ENCODE measurements at regions not wholly inside any gene's neighbourhood (a gene's known extent, or its start where the extent isn't known, plus 50 kb on each side); places are given as distances from the start of the nearest gene placed in this dataset.

- no CpG with 5 or more reads among the region's 25 CpGs for WGBS (ENCODE audit: insufficient coverage, low lambda C conversion rate)
- H3K4me3 ChIP-seq (ENCODE audit: low read length) = no peak overlapping the region
- H3K36me3 ChIP-seq (ENCODE audit: control insufficient read depth, insufficient read depth, low read length) = no peaks in the 10 kb centered on the region
- H3K27me3 ChIP-seq (ENCODE audit: control insufficient read depth, insufficient read depth, low read length) = peaks cover 20% of the 10 kb centered on the region
- no peak overlapping the region for H3K27ac ChIP-seq (ENCODE audit: low read length)
- DNase-seq = no peak
- no peaks in the 10 kb centered on the region for H3K4me1 ChIP-seq (ENCODE audit: control insufficient read depth, insufficient read depth, low read length)
- no peaks in the 10 kb centered on the region for H3K9me3 ChIP-seq (ENCODE audit: control insufficient read depth, low read depth, low read length)
Observed at GRCh38 chr17:79539944-79540705, 70.7 kb downstream of the RBFOX3 start.

- H3K36me3 ChIP-seq (ENCODE audit: control insufficient read depth, insufficient read depth, low read length) = no peaks in the 10 kb centered on the region
- WGBS (ENCODE audit: insufficient coverage, low lambda C conversion rate) = no CpG with 5 or more reads among the region's 6 CpGs
- no peak for DNase-seq
- H3K4me3 ChIP-seq (ENCODE audit: low read length) = no peak overlapping the region
- no peaks in the 10 kb centered on the region for H3K9me3 ChIP-seq (ENCODE audit: control insufficient read depth, low read depth, low read length)
- no peaks in the 10 kb centered on the region for H3K4me1 ChIP-seq (ENCODE audit: control insufficient read depth, insufficient read depth, low read length)
- H3K27me3 ChIP-seq (ENCODE audit: control insufficient read depth, insufficient read depth, low read length) = peaks cover 19% of the 10 kb centered on the region
- no peak overlapping the region for H3K27ac ChIP-seq (ENCODE audit: low read length)
Observed at GRCh38 chr17:79538291-79538690, 72.6 kb downstream of the RBFOX3 start.

- no peaks in the 10 kb centered on the region for H3K4me1 ChIP-seq (ENCODE audit: control insufficient read depth, insufficient read depth, low read length)
- H3K4me3 ChIP-seq (ENCODE audit: low read length) = no peak overlapping the region
- peaks cover 18% of the 10 kb centered on the region for H3K27me3 ChIP-seq (ENCODE audit: control insufficient read depth, insufficient read depth, low read length)
- no CpG with 5 or more reads among the region's 4 CpGs for WGBS (ENCODE audit: insufficient coverage, low lambda C conversion rate)
- no peaks in the 10 kb centered on the region for H3K9me3 ChIP-seq (ENCODE audit: control insufficient read depth, low read depth, low read length)
- no peak overlapping the region for H3K27ac ChIP-seq (ENCODE audit: low read length)
- H3K36me3 ChIP-seq (ENCODE audit: control insufficient read depth, insufficient read depth, low read length) = no peaks in the 10 kb centered on the region
- DNase-seq = no peak
Observed at GRCh38 chr17:79537686-79538085, 73.2 kb downstream of the RBFOX3 start.

- Histone ChIP-seq H3K9me3 (ENCODE audit: control insufficient read depth, low read depth, low read length) (no peaks in the 10 kb centered on the region), H3K27ac (ENCODE audit: low read length) (no peak overlapping the region), H3K36me3 (ENCODE audit: control insufficient read depth, insufficient read depth, low read length) (no peaks in the 10 kb centered on the region), H3K4me1 (ENCODE audit: control insufficient read depth, insufficient read depth, low read length) (no peaks in the 10 kb centered on the region), H3K27me3 (ENCODE audit: control insufficient read depth, insufficient read depth, low read length) (peaks cover 16% of the 10 kb centered on the region), H3K4me3 (ENCODE audit: low read length) (no peak overlapping the region)
- 80% methylated on average over 1 of the region's 7 CpGs for WGBS (ENCODE audit: insufficient coverage, low lambda C conversion rate)
- no peak for DNase-seq
Observed at GRCh38 chr17:79537061-79537460, 73.8 kb downstream of the RBFOX3 start.

- no CpG with 5 or more reads among the region's 15 CpGs for WGBS (ENCODE audit: insufficient coverage, low lambda C conversion rate)
Observed at GRCh38 chr17:79536212-79536840, 74.5 kb downstream of the RBFOX3 start.

GRCh38 chr17:79535728-79536025 is 75.2 kb downstream of the RBFOX3 start:
- Histone ChIP-seq H3K36me3 (ENCODE audit: control insufficient read depth, insufficient read depth, low read length) (no peaks in the 10 kb centered on the region), H3K27me3 (ENCODE audit: control insufficient read depth, insufficient read depth, low read length) (peaks cover 11% of the 10 kb centered on the region), H3K4me3 (ENCODE audit: low read length) (no peak overlapping the region), H3K4me1 (ENCODE audit: control insufficient read depth, insufficient read depth, low read length) (no peaks in the 10 kb centered on the region), H3K9me3 (ENCODE audit: control insufficient read depth, low read depth, low read length) (no peaks in the 10 kb centered on the region), H3K27ac (ENCODE audit: low read length) (no peak overlapping the region)
- no peak for DNase-seq
- WGBS (ENCODE audit: insufficient coverage, low lambda C conversion rate) = no CpG with 5 or more reads among the region's 5 CpGs

More at GRCh38 chr17:79536212-79536840, 74.5 kb downstream of the RBFOX3 start:
- Histone ChIP-seq H3K4me3 (ENCODE audit: low read length) (no peak overlapping the region), H3K27ac (ENCODE audit: low read length) (no peak overlapping the region), H3K27me3 (ENCODE audit: control insufficient read depth, insufficient read depth, low read length) (peaks cover 11% of the 10 kb centered on the region), H3K9me3 (ENCODE audit: control insufficient read depth, low read depth, low read length) (no peaks in the 10 kb centered on the region), H3K4me1 (ENCODE audit: control insufficient read depth, insufficient read depth, low read length) (no peaks in the 10 kb centered on the region), H3K36me3 (ENCODE audit: control insufficient read depth, insufficient read depth, low read length) (no peaks in the 10 kb centered on the region)
- no peak for DNase-seq

- H3K27me3 ChIP-seq (ENCODE audit: control insufficient read depth, insufficient read depth, low read length) = peaks cover 11% of the 10 kb centered on the region
- H3K9me3 ChIP-seq (ENCODE audit: control insufficient read depth, low read depth, low read length) = no peaks in the 10 kb centered on the region
- no CpG with 5 or more reads among the region's 23 CpGs for WGBS (ENCODE audit: insufficient coverage, low lambda C conversion rate)
Observed at GRCh38 chr17:79534851-79535727, 75.8 kb downstream of the RBFOX3 start.

GRCh38 chr17:79534111-79534510 is 76.7 kb downstream of the RBFOX3 start:
- DNase-seq = no peak
- no peaks in the 10 kb centered on the region for H3K36me3 ChIP-seq (ENCODE audit: control insufficient read depth, insufficient read depth, low read length)
- no peak overlapping the region for H3K4me3 ChIP-seq (ENCODE audit: low read length)
- H3K4me1 ChIP-seq (ENCODE audit: control insufficient read depth, insufficient read depth, low read length) = no peaks in the 10 kb centered on the region
- no peak overlapping the region for H3K27ac ChIP-seq (ENCODE audit: low read length)
- WGBS (ENCODE audit: insufficient coverage, low lambda C conversion rate) = 76% methylated on average over 2 of the region's 11 CpGs
- peaks cover 13% of the 10 kb centered on the region for H3K27me3 ChIP-seq (ENCODE audit: control insufficient read depth, insufficient read depth, low read length)
- no peaks in the 10 kb centered on the region for H3K9me3 ChIP-seq (ENCODE audit: control insufficient read depth, low read depth, low read length)

More at GRCh38 chr17:79534851-79535727, 75.8 kb downstream of the RBFOX3 start:
- Histone ChIP-seq H3K4me1 (ENCODE audit: control insufficient read depth, insufficient read depth, low read length) (no peaks in the 10 kb centered on the region), H3K36me3 (ENCODE audit: control insufficient read depth, insufficient read depth, low read length) (no peaks in the 10 kb centered on the region), H3K27ac (ENCODE audit: low read length) (no peak overlapping the region), H3K4me3 (ENCODE audit: low read length) (no peak overlapping the region)
- DNase-seq = no peak

GRCh38 chr17:79533116-79533515 is 77.7 kb downstream of the RBFOX3 start:
- H3K27me3 ChIP-seq (ENCODE audit: control insufficient read depth, insufficient read depth, low read length) = peaks cover 17% of the 10 kb centered on the region
- no peak overlapping the region for H3K4me3 ChIP-seq (ENCODE audit: low read length)
- no CpG with 5 or more reads among the region's 12 CpGs for WGBS (ENCODE audit: insufficient coverage, low lambda C conversion rate)
- no peaks in the 10 kb centered on the region for H3K36me3 ChIP-seq (ENCODE audit: control insufficient read depth, insufficient read depth, low read length)
- no peak overlapping the region for H3K27ac ChIP-seq (ENCODE audit: low read length)
- no peak for DNase-seq
- no peaks in the 10 kb centered on the region for H3K4me1 ChIP-seq (ENCODE audit: control insufficient read depth, insufficient read depth, low read length)
- no peaks in the 10 kb centered on the region for H3K9me3 ChIP-seq (ENCODE audit: control insufficient read depth, low read depth, low read length)

- Histone ChIP-seq H3K27ac (ENCODE audit: low read length) (no peak overlapping the region), H3K4me1 (ENCODE audit: control insufficient read depth, insufficient read depth, low read length) (no peaks in the 10 kb centered on the region), H3K27me3 (ENCODE audit: control insufficient read depth, insufficient read depth, low read length) (peaks cover 19% of the 10 kb centered on the region), H3K4me3 (ENCODE audit: low read length) (no peak overlapping the region), H3K36me3 (ENCODE audit: control insufficient read depth, insufficient read depth, low read length) (no peaks in the 10 kb centered on the region), H3K9me3 (ENCODE audit: control insufficient read depth, low read depth, low read length) (no peaks in the 10 kb centered on the region)
- WGBS (ENCODE audit: insufficient coverage, low lambda C conversion rate) = no CpG with 5 or more reads among the region's 10 CpGs
- no peak for DNase-seq
Observed at GRCh38 chr17:79532107-79532790, 78.6 kb downstream of the RBFOX3 start.
